ENCODE measurements at regions not wholly inside any gene's neighbourhood (a gene's known extent, or its start where the extent isn't known, plus 50 kb on each side); places are given as distances from the start of the nearest gene placed in this dataset.
"Not testable (repeated sequence)": the region's sequence is repeated elsewhere in the genome, so short reads cannot be mapped to it uniquely, and the experiment has no call there.

- Histone ChIP-seq H3K4me1 (no peaks in the 10 kb centered on the region), H3K9ac (ENCODE audit: low read depth in 2 of 2, low read length in 2 of 2) (no peak overlapping the region), H3K27me3 (no peaks in the 10 kb centered on the region), H3K36me3 (no peaks in the 10 kb centered on the region), H3K9me3 (no peaks in the 10 kb centered on the region), H3K27ac (no peak overlapping the region), H3K4me3 (no peak overlapping the region)
- intact Hi-C loops (cut with DNase I), result no loop called here
- DNase-seq, result no peak
- TF ChIP-seq CTCF (IDR thresholded peaks at IDR 0.05), result no peak
These were observed 148.7 kb upstream of the KRR1 start for GRCh38 chr12:75660107-75660530.

- H3K4me3 ChIP-seq, result no peak overlapping the region
- H3K36me3 ChIP-seq, result no peaks in the 10 kb centered on the region
- no peak overlapping the region for H3K9ac ChIP-seq (ENCODE audit: low read depth in 2 of 2, low read length in 2 of 2)
- H3K27ac ChIP-seq, result no peak overlapping the region
- no peaks in the 10 kb centered on the region for H3K9me3 ChIP-seq
- no peak for TF ChIP-seq CTCF (IDR thresholded peaks at IDR 0.05)
- DNase-seq, result no peak
- intact Hi-C loops (cut with DNase I), result no loop called here
- H3K27me3 ChIP-seq, result no peaks in the 10 kb centered on the region
- no peaks in the 10 kb centered on the region for H3K4me1 ChIP-seq
These were observed 147.8 kb upstream of the KRR1 start for GRCh38 chr12:75658901-75659823.

- no peak for TF ChIP-seq CTCF (IDR thresholded peaks at IDR 0.05)
- Histone ChIP-seq H3K9ac (ENCODE audit: low read depth in 2 of 2, low read length in 2 of 2) (no peak overlapping the region), H3K27me3 (no peaks in the 10 kb centered on the region), H3K4me1 (no peaks in the 10 kb centered on the region), H3K9me3 (no peaks in the 10 kb centered on the region), H3K4me3 (no peak overlapping the region), H3K27ac (no peak overlapping the region), H3K36me3 (no peaks in the 10 kb centered on the region)
- DNase-seq, result no peak
- intact Hi-C loops (cut with DNase I), result no loop called here
These were observed 146.9 kb upstream of the KRR1 start for GRCh38 chr12:75658286-75658685.

DNA sequence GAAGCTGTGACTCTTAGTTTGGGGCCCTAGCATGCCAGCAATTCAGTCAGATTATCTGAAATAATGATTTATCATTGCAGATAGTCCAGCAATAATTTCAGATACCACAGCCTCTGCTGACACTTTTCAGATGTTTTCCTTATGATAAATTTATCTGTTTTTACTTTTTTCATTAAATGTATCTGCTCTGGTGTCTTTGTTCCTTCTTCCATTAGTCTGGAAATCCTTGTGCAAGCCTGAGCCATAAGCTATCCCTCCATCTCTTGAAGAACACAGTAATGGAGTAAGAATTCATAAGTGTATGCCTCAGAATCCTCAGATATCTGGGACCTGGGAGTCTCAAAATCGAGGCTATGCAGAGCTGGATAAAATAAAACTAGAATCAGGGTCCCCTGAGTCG, 146.4 kb upstream of the KRR1 start:
- no peaks in the 10 kb centered on the region for H3K4me1 ChIP-seq
- H3K27ac ChIP-seq, result no peak overlapping the region
- TF ChIP-seq CTCF (IDR thresholded peaks at IDR 0.05), result no peak
- H3K27me3 ChIP-seq, result no peaks in the 10 kb centered on the region
- H3K4me3 ChIP-seq, result no peak overlapping the region
- H3K9ac ChIP-seq (ENCODE audit: low read depth in 2 of 2, low read length in 2 of 2), result no peak overlapping the region
- no peak for DNase-seq
- H3K9me3 ChIP-seq, result no peaks in the 10 kb centered on the region
- intact Hi-C loops (cut with DNase I), result no loop called here
- H3K36me3 ChIP-seq, result no peaks in the 10 kb centered on the region

DNA sequence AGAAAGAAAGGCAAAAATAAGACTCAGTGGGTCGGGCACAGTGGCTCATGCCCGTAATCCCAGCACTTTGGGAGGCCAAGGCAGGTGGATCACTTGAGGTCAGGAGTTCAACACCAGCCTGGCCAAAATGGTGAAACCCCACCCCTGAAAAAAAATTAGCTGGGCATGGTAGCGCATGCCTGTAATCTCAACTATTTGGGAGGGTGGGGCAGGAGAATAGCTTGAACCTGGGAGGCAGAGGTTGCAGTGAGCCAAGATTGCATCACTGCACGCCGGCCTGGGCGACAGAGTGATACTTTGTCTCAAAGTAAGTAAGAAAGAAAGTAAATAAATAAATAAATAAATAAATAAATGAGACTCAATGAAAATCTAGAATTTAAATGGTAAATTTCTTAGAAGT, 145.9 kb upstream of the KRR1 start:
- H3K9me3 ChIP-seq; H3K27me3 ChIP-seq; intact Hi-C loops (cut with DNase I); H3K4me3 ChIP-seq; H3K4me1 ChIP-seq; H3K36me3 ChIP-seq; H3K27ac ChIP-seq; DNase-seq; H3K9ac ChIP-seq (ENCODE audit: low read depth in 2 of 2, low read length in 2 of 2): not testable (repeated sequence)

DNA sequence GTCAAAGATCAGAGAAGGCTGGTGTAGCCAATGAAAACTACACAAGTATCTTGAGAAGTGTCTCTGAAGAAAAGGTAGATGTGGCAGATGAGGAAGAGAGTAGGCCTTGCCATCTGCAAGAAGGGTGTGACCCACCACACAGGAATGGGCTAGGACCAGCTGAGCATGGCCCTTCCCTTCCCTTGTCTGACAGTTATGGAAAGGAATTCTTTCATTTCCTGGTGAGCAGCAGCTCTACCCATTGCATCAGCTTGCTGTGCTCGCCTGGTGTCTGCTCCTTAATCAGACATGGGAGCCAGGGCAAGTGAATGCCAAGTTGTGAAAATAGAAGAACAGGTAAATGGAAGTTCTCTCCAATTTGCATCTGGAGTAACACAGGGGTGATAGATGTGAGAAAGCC, 145.2 kb upstream of the KRR1 start:
- no peak for DNase-seq
- TF ChIP-seq CTCF (IDR thresholded peaks at IDR 0.05), result no peak
- no peak overlapping the region for H3K9ac ChIP-seq (ENCODE audit: low read depth in 2 of 2, low read length in 2 of 2)
- no peaks in the 10 kb centered on the region for H3K9me3 ChIP-seq
- no peak overlapping the region for H3K4me3 ChIP-seq
- H3K4me1 ChIP-seq, result no peaks in the 10 kb centered on the region
- no peaks in the 10 kb centered on the region for H3K36me3 ChIP-seq
- no peak overlapping the region for H3K27ac ChIP-seq
- intact Hi-C loops (cut with DNase I), result no loop called here
- no peaks in the 10 kb centered on the region for H3K27me3 ChIP-seq

Measured in colonic mucosa (tissue), 4 donors.